ENCODE measurements at regions not wholly inside any gene's neighbourhood (a gene's known extent, or its start where the extent isn't known, plus 50 kb on each side); places are given as distances from the start of the nearest gene placed in this dataset.

- H3K4me1 ChIP-seq (ENCODE audit: control insufficient read depth in 1 of 2, insufficient read depth in 2 of 2, low read length in 2 of 2), result no peaks in the 10 kb centered on the region
- H3K4me3 ChIP-seq (ENCODE audit: low read depth, low read length), result no peak overlapping the region
These were observed 220.8 kb upstream of the PLET1 start for GRCh38 chr11:112481431-112481830.

GRCh38 chr11:112481893-112482292 lies 221.2 kb upstream of the PLET1 start:
- Histone ChIP-seq H3K9ac (ENCODE audit: low read length) (no peak overlapping the region), H3K4me3 (ENCODE audit: low read depth, low read length) (no peak overlapping the region), H2BK5ac (ENCODE audit: low read depth, low read length, poor library complexity) (no peak overlapping the region), H3K27me3 (ENCODE audit: insufficient read depth, low read length) (no peaks in the 10 kb centered on the region), H4K8ac (ENCODE audit: low read depth, low read length) (no peak overlapping the region), H2AFZ (ENCODE audit: insufficient read depth, low read length, poor library complexity) (no peak overlapping the region), H4K91ac (ENCODE audit: low read depth, low read length) (no peak overlapping the region), H2BK12ac (ENCODE audit: low read length) (no peak overlapping the region), H3K36me3 (ENCODE audit: control insufficient read depth in 1 of 2, insufficient read depth in 2 of 2, low read length in 2 of 2) (no peaks in the 10 kb centered on the region), H3K79me2 (ENCODE audit: control insufficient read depth, insufficient read depth, low read length, poor library complexity) (no peaks in the 10 kb centered on the region), H3K4ac (ENCODE audit: low read depth, low read length) (no peak overlapping the region), H4K12ac (ENCODE audit: low read depth, low read length) (no peak overlapping the region), H3K79me1 (ENCODE audit: low read length) (no peaks in the 10 kb centered on the region), H3K9me3 (ENCODE audit: insufficient read depth, low read depth, low read length) (no peaks in the 10 kb centered on the region), H3K4me2 (ENCODE audit: low read length) (no peak overlapping the region), H3K23ac (ENCODE audit: low read length) (no peak overlapping the region), H3K4me1 (ENCODE audit: control insufficient read depth in 1 of 2, insufficient read depth in 2 of 2, low read length in 2 of 2) (no peaks in the 10 kb centered on the region), H2BK120ac (ENCODE audit: insufficient read depth, low read length, poor library complexity) (no peak overlapping the region), H3K27ac (ENCODE audit: low read depth, low read length) (no peak overlapping the region), H2AK5ac (ENCODE audit: low read length) (no peak overlapping the region), H3K18ac (ENCODE audit: low read length) (no peak overlapping the region), H3K14ac (ENCODE audit: low read length) (no peak overlapping the region)
- no CpG with 5 or more reads among the region's 3 CpGs for WGBS (ENCODE audit: extremely low coverage, insufficient coverage, insufficient read length)
- DNase-seq, result peak; percentile 55 to 81

More at GRCh38 chr11:112481431-112481830, 220.8 kb upstream of the PLET1 start:
- no CpG with 5 or more reads among the region's 1 CpG for WGBS (ENCODE audit: extremely low coverage, insufficient coverage, insufficient read length)
- Histone ChIP-seq H2BK5ac (ENCODE audit: low read depth, low read length, poor library complexity) (no peak overlapping the region), H3K79me2 (ENCODE audit: control insufficient read depth, insufficient read depth, low read length, poor library complexity) (no peaks in the 10 kb centered on the region), H3K36me3 (ENCODE audit: control insufficient read depth in 1 of 2, insufficient read depth in 2 of 2, low read length in 2 of 2) (no peaks in the 10 kb centered on the region), H3K27ac (ENCODE audit: low read depth, low read length) (no peak overlapping the region), H3K18ac (ENCODE audit: low read length) (no peak overlapping the region), H3K9me3 (ENCODE audit: insufficient read depth, low read depth, low read length) (no peaks in the 10 kb centered on the region), H3K14ac (ENCODE audit: low read length) (no peak overlapping the region), H2BK120ac (ENCODE audit: insufficient read depth, low read length, poor library complexity) (no peak overlapping the region), H4K12ac (ENCODE audit: low read depth, low read length) (no peak overlapping the region), H3K4me2 (ENCODE audit: low read length) (no peak overlapping the region), H2AFZ (ENCODE audit: insufficient read depth, low read length, poor library complexity) (no peak overlapping the region), H2BK12ac (ENCODE audit: low read length) (no peak overlapping the region), H2AK5ac (ENCODE audit: low read length) (no peak overlapping the region), H3K4ac (ENCODE audit: low read depth, low read length) (no peak overlapping the region), H3K27me3 (ENCODE audit: insufficient read depth, low read length) (no peaks in the 10 kb centered on the region), H4K8ac (ENCODE audit: low read depth, low read length) (no peak overlapping the region), H3K23ac (ENCODE audit: low read length) (no peak overlapping the region), H3K9ac (ENCODE audit: low read length) (no peak overlapping the region), H3K79me1 (ENCODE audit: low read length) (no peaks in the 10 kb centered on the region), H4K91ac (ENCODE audit: low read depth, low read length) (no peak overlapping the region)
- DNase-seq, result no peak

GRCh38 chr11:112485280-112485679 lies 224.6 kb upstream of the PLET1 start:
- Histone ChIP-seq H4K12ac (ENCODE audit: low read depth, low read length) (no peak overlapping the region), H3K4me3 (ENCODE audit: low read depth, low read length) (no peak overlapping the region), H2AK5ac (ENCODE audit: low read length) (no peak overlapping the region), H2BK120ac (ENCODE audit: insufficient read depth, low read length, poor library complexity) (no peak overlapping the region), H2AFZ (ENCODE audit: insufficient read depth, low read length, poor library complexity) (no peak overlapping the region), H3K18ac (ENCODE audit: low read length) (no peak overlapping the region), H3K4me1 (ENCODE audit: control insufficient read depth in 1 of 2, insufficient read depth in 2 of 2, low read length in 2 of 2) (no peaks in the 10 kb centered on the region), H3K79me2 (ENCODE audit: control insufficient read depth, insufficient read depth, low read length, poor library complexity) (no peaks in the 10 kb centered on the region), H3K4me2 (ENCODE audit: low read length) (no peak overlapping the region), H3K4ac (ENCODE audit: low read depth, low read length) (no peak overlapping the region), H4K8ac (ENCODE audit: low read depth, low read length) (no peak overlapping the region), H3K14ac (ENCODE audit: low read length) (no peak overlapping the region), H2BK5ac (ENCODE audit: low read depth, low read length, poor library complexity) (no peak overlapping the region), H3K79me1 (ENCODE audit: low read length) (no peaks in the 10 kb centered on the region), H4K91ac (ENCODE audit: low read depth, low read length) (no peak overlapping the region), H3K9me3 (ENCODE audit: insufficient read depth, low read depth, low read length) (no peaks in the 10 kb centered on the region), H2BK12ac (ENCODE audit: low read length) (no peak overlapping the region), H3K27me3 (ENCODE audit: insufficient read depth, low read length) (no peaks in the 10 kb centered on the region), H3K27ac (ENCODE audit: low read depth, low read length) (no peak overlapping the region), H3K36me3 (ENCODE audit: control insufficient read depth in 1 of 2, insufficient read depth in 2 of 2, low read length in 2 of 2) (no peaks in the 10 kb centered on the region), H3K9ac (ENCODE audit: low read length) (no peak overlapping the region), H3K23ac (ENCODE audit: low read length) (no peak overlapping the region)
- WGBS (ENCODE audit: extremely low coverage, insufficient coverage, insufficient read length), result no CpG with 5 or more reads among the region's 2 CpGs
- peak in 1 of 2 donors; percentile 23 for DNase-seq

- Histone ChIP-seq H3K36me3 (ENCODE audit: control insufficient read depth in 1 of 2, insufficient read depth in 2 of 2, low read length in 2 of 2) (no peaks in the 10 kb centered on the region), H4K12ac (ENCODE audit: low read depth, low read length) (no peak overlapping the region), H3K4me2 (ENCODE audit: low read length) (no peak overlapping the region), H4K8ac (ENCODE audit: low read depth, low read length) (no peak overlapping the region), H2AK5ac (ENCODE audit: low read length) (no peak overlapping the region), H3K14ac (ENCODE audit: low read length) (no peak overlapping the region), H3K27me3 (ENCODE audit: insufficient read depth, low read length) (no peaks in the 10 kb centered on the region), H4K91ac (ENCODE audit: low read depth, low read length) (no peak overlapping the region), H3K9me3 (ENCODE audit: insufficient read depth, low read depth, low read length) (no peaks in the 10 kb centered on the region), H2BK12ac (ENCODE audit: low read length) (no peak overlapping the region), H3K79me1 (ENCODE audit: low read length) (no peaks in the 10 kb centered on the region), H2BK120ac (ENCODE audit: insufficient read depth, low read length, poor library complexity) (no peak overlapping the region), H3K4me3 (ENCODE audit: low read depth, low read length) (no peak overlapping the region), H3K79me2 (ENCODE audit: control insufficient read depth, insufficient read depth, low read length, poor library complexity) (no peaks in the 10 kb centered on the region), H3K23ac (ENCODE audit: low read length) (no peak overlapping the region), H2BK5ac (ENCODE audit: low read depth, low read length, poor library complexity) (no peak overlapping the region), H3K18ac (ENCODE audit: low read length) (no peak overlapping the region), H3K27ac (ENCODE audit: low read depth, low read length) (no peak overlapping the region), H3K4ac (ENCODE audit: low read depth, low read length) (no peak overlapping the region), H3K4me1 (ENCODE audit: control insufficient read depth in 1 of 2, insufficient read depth in 2 of 2, low read length in 2 of 2) (peaks cover 0 to 3% of the 10 kb centered on the region in 2 experiments), H2AFZ (ENCODE audit: insufficient read depth, low read length, poor library complexity) (no peak overlapping the region), H3K9ac (ENCODE audit: low read length) (no peak overlapping the region)
- no CpG with 5 or more reads among the region's 1 CpG for WGBS (ENCODE audit: extremely low coverage, insufficient coverage, insufficient read length)
- peak in 1 of 2 donors; percentile 16 for DNase-seq
These were observed 237.2 kb upstream of the PLET1 start for GRCh38 chr11:112497826-112498225.

Measured in trophoblast cell (in vitro differentiated cells and primary cell).